Ovary (tissue), 3 donors: ENCODE measurements at regions not wholly inside any gene's neighbourhood (a gene's known extent, or its start where the extent isn't known, plus 50 kb on each side); places are given as distances from the start of the nearest gene placed in this dataset.

ENCODE experiments used
- CTCF ChIP-seq, 3 donors: fragments of 450-650 bp in 2 of 3; fragments of 200-600 bp in 1 of 3; IDR thresholded peaks; one replicate each; pipeline versions ENCODE4 v1.5.1 to v1.8.0; 2016 to 2022; ENCODE audit warnings: antibody characterized with exemption in 3 of 3, mild to moderate bottlenecking in 1 of 3
- EP300 ChIP-seq: sonication (generic); formaldehyde crosslinking; IDR thresholded peaks from one replicate; pipeline ENCODE4 v1.6.1; 2017; ENCODE audit warnings: antibody characterized with exemption
- POLR2A ChIP-seq: fragments of 450-650 bp; IDR thresholded peaks from one replicate; pipeline ENCODE4 v1.6.1; 2017; ENCODE audit warnings: antibody characterized with exemption, mild to moderate bottlenecking, moderate library complexity
- donor health status: DM: no; HTN: no; CAD: no.

DNA sequence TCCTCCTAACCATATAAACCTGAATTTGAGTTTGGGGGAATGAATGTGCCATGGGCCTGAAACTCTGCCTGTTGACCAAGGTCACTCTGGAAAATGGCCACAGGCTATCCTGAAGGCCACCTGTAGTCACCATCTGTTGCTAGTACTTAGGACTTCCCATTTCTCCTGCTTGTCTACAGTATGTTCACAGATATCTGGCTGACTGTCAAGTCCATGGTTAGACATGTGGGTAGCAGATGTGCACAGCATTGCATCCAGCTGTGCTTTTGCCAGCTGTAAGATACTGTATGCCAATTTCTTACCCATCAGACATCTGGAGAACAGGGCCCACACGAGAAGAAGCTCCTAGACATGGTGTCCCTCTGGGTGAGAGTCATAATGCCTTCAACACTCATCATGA is 475.4 kb downstream of the INSC start:
- TF ChIP-seq CTCF (IDR thresholded peaks at IDR 0.05) (no peak), EP300 (no peak), POLR2A (no peak)
